OCI-LY3 (cell line): ENCODE measurements at regions not wholly inside any gene's neighbourhood (a gene's known extent, or its start where the extent isn't known, plus 50 kb on each side); places are given as distances from the start of the nearest gene placed in this dataset.

Experiments
- H2AFZ ChIP-seq: fragments of 200-600, 300-600 bp; shearing (Covaris generic); 2 replicates; pipeline ENCODE4 v1.6.0; 2014; ENCODE audit warnings: antibody characterized with exemption, low read depth, low read length
- H3K27ac ChIP-seq: fragments of 200-600, 300-600 bp; sonication (generic); 2 replicates; pipeline ENCODE4 v1.5.1; 2014; ENCODE audit warnings: mild to moderate bottlenecking, low read length, moderate library complexity, mixed read lengths
- H3K27me3 ChIP-seq: fragments of 200-600, 300-600 bp; sonication (generic); 2 replicates; pipeline ENCODE4 v1.6.1; 2014; ENCODE audit warnings: low read depth, low read length, mixed read lengths
- H3K36me3 ChIP-seq: fragments of 200-600, 300-600 bp; sonication (generic); replicated peaks from 2 replicates; pipeline ENCODE3; 2014; ENCODE audit warnings: low read depth, low read length, mixed read lengths
- H3K4me1 ChIP-seq: fragments of 300-600, 200-600 bp; sonication (generic); 2 replicates; pipeline ENCODE4 v1.6.1; 2014; ENCODE audit warnings: low read length, mixed read lengths
- H3K4me2 ChIP-seq: fragments of 200-600, 300-600 bp; sonication (generic); 2 replicates; pipeline ENCODE4 v1.6.1; 2014; ENCODE audit warnings: low read length, mixed read lengths
- H3K4me3 ChIP-seq: fragments of 300-600, 200-600 bp; sonication (generic); 2 replicates; pipeline ENCODE4 v1.5.1; 2014; ENCODE audit warnings: antibody characterized with exemption, mild to moderate bottlenecking, low read length, moderate library complexity
- H3K79me2 ChIP-seq: fragments of 300-600, 200-600 bp; shearing (Covaris generic); 2 replicates; pipeline ENCODE4 v1.6.1; 2014; ENCODE audit warnings: mild to moderate bottlenecking, low read length, mixed read lengths
- H3K9ac ChIP-seq: fragments of 300-600, 200-600 bp; shearing (Covaris generic); 2 replicates; pipeline ENCODE4 v1.6.0; 2014; ENCODE audit warnings: mild to moderate bottlenecking, low read length, moderate library complexity
- H3K9me3 ChIP-seq: fragments of 200-600, 300-600 bp; shearing (Covaris generic); 2 replicates; pipeline ENCODE4 v1.6.1; 2014; ENCODE audit warnings: low read length, mixed read lengths; ENCODE audit not compliant: insufficient read depth
- H4K20me1 ChIP-seq: fragments of 200-600, 300-600 bp; sonication (generic); 2 replicates; pipeline ENCODE4 v1.6.1; 2016; ENCODE audit warnings: low read length, mixed read lengths; ENCODE audit not compliant: insufficient read depth
- EZH2phosphoT487 ChIP-seq: fragments of 200-600 bp; shearing (Covaris generic); IDR thresholded peaks from 2 replicates; pipeline ENCODE4 v1.6.1; 2018; ENCODE audit warnings: antibody characterized with exemption, mixed run types, low read depth
- TF ChIP-seq, protein P1 (sequence below): fragments of 200-600, 300-600 bp; sonication (generic); IDR thresholded peaks from 2 replicates; pipeline ENCODE4 v1.5.1; 2014; ENCODE audit warnings: antibody characterized with exemption, low read length, low read depth

- Histone ChIP-seq H3K4me3 (no peak overlapping the region), H3K27ac (no peak overlapping the region), H3K79me2 (no peaks in the 10 kb centered on the region), H3K4me1 (no peaks in the 10 kb centered on the region), H3K9ac (no peak overlapping the region), H3K9me3 (no peaks in the 10 kb centered on the region), H2AFZ (no peak overlapping the region), H3K4me2 (no peak overlapping the region), H3K27me3 (no peaks in the 10 kb centered on the region), H3K36me3 (no peaks in the 10 kb centered on the region), H4K20me1 (no peaks in the 10 kb centered on the region)
- TF ChIP-seq, protein P1, sequence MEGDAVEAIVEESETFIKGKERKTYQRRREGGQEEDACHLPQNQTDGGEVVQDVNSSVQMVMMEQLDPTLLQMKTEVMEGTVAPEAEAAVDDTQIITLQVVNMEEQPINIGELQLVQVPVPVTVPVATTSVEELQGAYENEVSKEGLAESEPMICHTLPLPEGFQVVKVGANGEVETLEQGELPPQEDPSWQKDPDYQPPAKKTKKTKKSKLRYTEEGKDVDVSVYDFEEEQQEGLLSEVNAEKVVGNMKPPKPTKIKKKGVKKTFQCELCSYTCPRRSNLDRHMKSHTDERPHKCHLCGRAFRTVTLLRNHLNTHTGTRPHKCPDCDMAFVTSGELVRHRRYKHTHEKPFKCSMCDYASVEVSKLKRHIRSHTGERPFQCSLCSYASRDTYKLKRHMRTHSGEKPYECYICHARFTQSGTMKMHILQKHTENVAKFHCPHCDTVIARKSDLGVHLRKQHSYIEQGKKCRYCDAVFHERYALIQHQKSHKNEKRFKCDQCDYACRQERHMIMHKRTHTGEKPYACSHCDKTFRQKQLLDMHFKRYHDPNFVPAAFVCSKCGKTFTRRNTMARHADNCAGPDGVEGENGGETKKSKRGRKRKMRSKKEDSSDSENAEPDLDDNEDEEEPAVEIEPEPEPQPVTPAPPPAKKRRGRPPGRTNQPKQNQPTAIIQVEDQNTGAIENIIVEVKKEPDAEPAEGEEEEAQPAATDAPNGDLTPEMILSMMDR, result no peak
- TF ChIP-seq EZH2phosphoT487, result no peak
Measured at GRCh38 chr2:220707261-220707660, 864.8 kb downstream of the EPHA4 start.

DNA sequence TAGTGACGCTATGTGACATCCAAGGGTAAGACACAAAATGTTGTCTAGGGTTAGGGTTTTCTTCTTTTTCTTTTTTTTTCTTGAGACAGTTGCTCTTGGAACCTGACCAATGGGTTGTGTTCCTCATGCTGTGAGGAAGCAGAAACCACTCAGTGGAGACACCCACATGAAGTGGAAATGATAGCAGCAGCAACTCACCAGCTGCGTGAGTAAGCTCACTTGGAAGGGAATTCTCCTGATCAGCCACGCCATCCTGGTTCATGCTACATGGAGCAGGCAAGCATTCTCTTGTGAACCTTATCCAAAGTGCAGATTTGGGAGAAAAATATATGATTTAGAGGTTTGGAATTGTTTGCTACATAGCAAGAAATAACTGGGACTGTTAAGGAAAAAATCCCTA lies 863.7 kb downstream of the EPHA4 start:
- Histone ChIP-seq H3K4me1 (no peaks in the 10 kb centered on the region), H3K9me3 (no peaks in the 10 kb centered on the region), H3K27me3 (no peaks in the 10 kb centered on the region), H3K36me3 (no peaks in the 10 kb centered on the region), H4K20me1 (no peaks in the 10 kb centered on the region), H3K79me2 (no peaks in the 10 kb centered on the region), H3K9ac (no peak overlapping the region), H3K4me2 (no peak overlapping the region), H3K27ac (no peak overlapping the region), H3K4me3 (no peak overlapping the region), H2AFZ (no peak overlapping the region)
- TF ChIP-seq, protein P1, result no peak
- TF ChIP-seq EZH2phosphoT487, result no peak

- Histone ChIP-seq H3K79me2 (no peaks in the 10 kb centered on the region), H3K27ac (no peak overlapping the region), H3K36me3 (no peaks in the 10 kb centered on the region), H3K4me3 (no peak overlapping the region), H3K27me3 (no peaks in the 10 kb centered on the region), H4K20me1 (no peaks in the 10 kb centered on the region), H3K4me2 (no peak overlapping the region), H3K9me3 (no peaks in the 10 kb centered on the region), H2AFZ (no peak overlapping the region), H3K4me1 (no peaks in the 10 kb centered on the region), H3K9ac (no peak overlapping the region)
- no peak for TF ChIP-seq EZH2phosphoT487
- TF ChIP-seq, protein P1, result no peak
Measured at GRCh38 chr2:220717283-220717682, 854.8 kb downstream of the EPHA4 start.

DNA sequence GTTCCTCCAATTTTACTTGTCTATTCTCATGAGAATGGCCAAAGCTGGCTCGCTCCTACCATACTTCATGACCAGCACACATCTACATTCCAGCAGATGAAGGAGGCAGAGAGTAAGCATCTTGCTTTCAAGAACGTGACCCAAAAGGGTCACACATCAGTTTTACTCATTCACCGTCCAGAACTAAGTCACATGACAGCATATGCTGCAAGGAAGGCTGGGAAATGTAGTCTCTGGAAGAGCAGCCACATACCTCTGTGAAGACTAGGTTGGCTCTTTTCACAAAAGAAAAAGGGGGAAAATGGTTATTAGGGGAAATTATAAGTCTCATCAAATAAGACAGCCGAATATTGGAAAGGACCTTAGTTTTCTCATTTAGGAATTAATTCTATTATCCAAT lies 835.3 kb downstream of the EPHA4 start:
- H3K4me1 ChIP-seq, result no peaks in the 10 kb centered on the region
- H3K9ac ChIP-seq, result no peak overlapping the region
- peak overlapping the region; percentile 89 for H2AFZ ChIP-seq
- peak overlapping the region; percentile 54 for H3K4me3 ChIP-seq
- TF ChIP-seq, protein P1, result no peak
- TF ChIP-seq EZH2phosphoT487, result no peak
- H3K4me2 ChIP-seq, result peak overlapping the region; percentile 54
- H4K20me1 ChIP-seq, result no peaks in the 10 kb centered on the region
- no peaks in the 10 kb centered on the region for H3K36me3 ChIP-seq
- H3K79me2 ChIP-seq, result no peaks in the 10 kb centered on the region
- no peaks in the 10 kb centered on the region; the same call in 1 of the 2 replicates for H3K9me3 ChIP-seq
- H3K27me3 ChIP-seq, result no peaks in the 10 kb centered on the region
- no peak overlapping the region for H3K27ac ChIP-seq
